Left lobe of liver (tissue), 2 donors: ENCODE measurements at regions not wholly inside any gene's neighbourhood (a gene's known extent, or its start where the extent isn't known, plus 50 kb on each side); places are given as distances from the start of the nearest gene placed in this dataset.
"Not testable (repeated sequence)": the region's sequence is repeated elsewhere in the genome, so short reads cannot be mapped to it uniquely, and the experiment has no call there.

Experiments
- ATAC-seq: fragments of 200-7000 bp; cut with Tn5 transposase; one replicate; pipeline ENCODE4 v1.9.1; 2020; ENCODE audit warnings: mild to moderate bottlenecking, moderate library complexity
- DNase-seq: peaks from one replicate; pipeline ENCODE4 v3.0.0-alpha.2; 2020; ENCODE audit warnings: low spot score
- donor health status: DM: no; HTN: no; CAD: no; lungs with moderate emphysema.
- donor health status: DM: no; HTN: yes; CAD: no.

GRCh38 chr4:91837608-91838029, 466.1 kb upstream of the GRID2 start:
- DNase-seq (no peak), ATAC-seq (no peak)

DNA sequence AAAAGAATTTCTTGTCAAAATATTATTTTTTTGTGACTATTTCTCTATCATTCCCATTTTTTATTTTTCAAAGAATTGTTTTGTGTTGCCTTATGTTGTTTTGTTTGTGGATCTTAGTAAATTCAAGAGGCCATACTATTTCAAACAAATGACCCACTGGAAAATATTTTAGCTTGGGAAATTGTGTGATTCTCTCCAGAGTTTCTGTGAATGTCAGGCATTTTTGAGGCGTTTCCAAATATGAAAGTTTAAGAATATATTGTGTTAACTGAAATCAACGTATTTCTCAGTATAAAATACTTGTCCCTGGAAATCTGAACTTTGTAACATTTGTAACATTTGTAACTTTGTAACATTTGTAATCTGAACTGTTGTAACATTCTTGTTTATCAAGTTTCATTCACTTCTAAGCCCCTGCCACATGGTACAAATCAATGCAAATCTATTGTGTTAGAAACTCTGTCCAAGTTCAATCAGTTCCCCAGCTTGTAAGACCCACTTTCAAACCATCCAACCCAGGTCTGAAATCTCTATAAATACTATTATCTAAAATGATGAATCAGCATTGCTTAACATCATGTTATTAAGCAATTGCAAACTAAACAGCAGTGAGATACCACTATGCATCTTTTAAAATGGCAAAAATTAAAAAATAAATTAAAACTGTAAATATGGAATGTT, 465.4 kb upstream of the GRID2 start:
- DNase-seq (no peak), ATAC-seq (no peak)

DNA sequence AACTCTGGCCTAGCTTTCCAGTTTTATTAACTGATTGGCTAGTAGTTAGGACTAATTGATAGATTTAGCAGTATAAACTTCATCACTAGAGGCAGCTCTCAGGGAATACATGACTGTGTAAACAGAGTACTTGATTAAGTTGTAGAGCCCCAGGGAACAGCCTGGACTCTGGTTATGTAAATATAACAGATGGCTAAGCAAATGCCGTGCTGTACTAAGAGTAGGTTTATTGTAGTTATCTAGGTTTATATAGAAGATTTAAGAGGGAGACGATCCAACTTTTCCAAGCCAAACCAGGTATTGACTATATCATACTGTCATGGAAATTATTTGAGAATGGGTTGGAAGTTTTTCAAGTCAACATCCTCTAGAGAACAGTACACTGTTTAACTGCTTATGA, 463.4 kb upstream of the GRID2 start:
- ATAC-seq (peak; percentile 81), DNase-seq (no peak)

DNA sequence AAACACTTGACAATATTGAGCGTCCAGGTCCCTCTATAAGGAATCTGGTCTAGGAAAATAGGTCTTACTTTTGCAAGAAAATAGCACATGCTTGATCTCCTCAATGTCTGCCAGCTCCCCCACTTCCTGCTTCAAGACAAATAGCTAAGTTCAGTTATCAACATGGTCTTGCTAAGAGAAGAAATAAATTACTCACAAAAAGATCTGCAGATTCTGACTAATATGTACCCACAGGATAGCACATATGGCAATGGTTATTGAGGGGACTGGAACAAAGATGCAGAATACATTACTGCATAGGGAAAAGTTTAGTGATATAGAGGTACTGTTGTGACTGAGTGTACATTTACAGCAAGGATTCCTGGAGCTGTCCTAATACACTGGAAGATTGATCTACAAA, 457.5 kb upstream of the GRID2 start:
- no peak for ATAC-seq
- no peak for DNase-seq

DNA sequence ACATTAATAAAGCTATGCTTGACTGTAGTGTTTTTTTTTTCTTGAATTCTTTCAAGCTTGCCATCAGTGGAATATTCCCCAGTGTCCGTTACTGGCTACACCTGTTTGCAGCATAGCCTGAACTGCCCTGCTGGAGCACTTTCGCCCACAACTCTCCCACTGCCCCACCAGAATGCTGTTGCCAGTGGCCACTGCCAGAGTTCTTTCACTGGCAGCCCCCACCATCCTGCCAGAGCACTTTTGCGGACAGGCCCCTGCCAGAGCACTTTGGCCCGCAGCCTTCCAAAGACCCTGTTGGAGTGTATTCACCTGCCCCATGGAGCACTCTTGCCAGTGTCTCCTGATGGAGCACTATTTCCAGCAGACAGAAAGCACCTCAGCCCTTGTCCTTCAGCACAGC, 452.3 kb upstream of the GRID2 start:
- ATAC-seq (no peak), DNase-seq (no peak)

DNA sequence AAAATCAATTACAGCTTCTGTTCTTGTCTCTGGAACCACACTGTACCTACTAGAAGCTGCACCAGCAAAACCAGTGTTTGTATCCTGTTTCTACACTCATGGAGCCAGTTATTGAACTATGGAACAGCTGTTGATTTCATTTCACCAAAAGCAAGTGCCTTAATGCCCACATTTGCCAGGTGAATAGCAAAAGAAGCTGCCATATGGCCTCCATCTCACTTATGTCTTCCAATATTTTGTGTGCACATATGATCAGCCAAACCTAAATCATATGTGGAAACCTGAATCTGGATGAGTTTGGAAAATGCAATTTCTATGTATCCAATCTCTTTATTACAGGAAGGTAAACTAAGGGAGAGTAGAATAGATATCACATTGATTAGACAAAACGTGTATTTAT, 415.8 kb upstream of the GRID2 start:
- DNase-seq: no peak
- no peak for ATAC-seq

DNA sequence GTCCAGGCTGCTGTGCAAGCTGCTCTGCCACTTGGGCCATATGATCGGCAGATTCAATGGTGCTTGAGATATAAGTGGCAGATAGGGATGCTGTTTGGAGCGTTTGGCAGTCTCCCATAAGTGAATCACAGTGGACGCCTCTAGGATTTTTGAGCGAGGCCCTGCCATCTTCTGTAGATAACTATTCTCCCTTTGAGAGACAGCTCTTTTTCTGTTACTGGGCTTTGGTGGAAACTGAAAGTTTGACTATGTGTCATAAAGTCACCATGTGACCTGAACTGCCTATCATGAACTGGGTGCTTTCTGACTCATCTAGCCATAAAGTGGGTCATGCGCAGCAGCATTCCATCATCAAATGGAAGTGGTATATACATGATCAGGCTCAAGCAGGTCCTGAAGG, 412.5 kb upstream of the GRID2 start:
- not testable (repeated sequence) for DNase-seq, ATAC-seq

- DNase-seq: no peak
- no peak for ATAC-seq
These were observed 409.8 kb upstream of the GRID2 start for GRCh38 chr4:91894006-91894405.

DNA sequence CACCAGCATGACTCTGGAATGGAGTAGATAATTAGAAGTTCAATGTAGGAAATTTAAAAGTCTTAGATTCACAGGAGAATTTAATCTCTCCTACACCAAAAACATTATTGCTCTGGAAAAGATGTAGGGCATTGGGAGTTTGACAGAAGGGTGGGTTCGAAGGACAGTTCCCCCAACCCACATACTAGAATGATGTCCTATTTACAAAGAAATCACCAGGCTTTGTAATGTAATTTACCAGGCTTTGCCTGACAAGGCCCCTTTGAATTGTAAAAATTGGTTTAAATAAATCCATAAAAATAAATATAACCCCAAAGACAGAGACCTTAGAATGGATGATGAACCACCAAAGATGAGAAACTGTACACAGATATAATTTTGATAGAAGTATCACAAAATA, 399.2 kb upstream of the GRID2 start:
- no peak for ATAC-seq
- DNase-seq: no peak

DNA sequence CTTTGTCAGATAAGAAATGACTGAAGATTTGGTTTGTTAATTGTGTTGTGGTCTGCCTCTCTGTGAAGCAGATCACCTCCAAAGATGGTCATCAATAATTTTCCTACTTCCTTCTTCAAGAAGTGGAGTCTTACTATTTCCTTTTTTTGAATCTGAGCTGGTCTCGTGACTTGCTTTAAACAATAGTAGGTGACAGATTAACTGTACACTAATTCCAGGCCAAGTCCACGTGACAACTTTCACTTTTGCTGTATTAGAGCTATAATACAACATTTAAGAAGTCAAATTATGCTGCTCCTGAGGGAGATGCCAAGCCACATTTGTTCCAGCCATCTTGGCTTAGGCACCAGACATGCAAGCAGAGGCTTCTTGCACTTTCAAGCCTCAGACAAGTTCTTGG, 393.8 kb upstream of the GRID2 start:
- DNase-seq (no peak), ATAC-seq (no peak)

- ATAC-seq (peak; percentile 100), DNase-seq (peak; percentile 55)
These were observed 389.5 kb upstream of the GRID2 start for GRCh38 chr4:91914176-91914804.

DNA sequence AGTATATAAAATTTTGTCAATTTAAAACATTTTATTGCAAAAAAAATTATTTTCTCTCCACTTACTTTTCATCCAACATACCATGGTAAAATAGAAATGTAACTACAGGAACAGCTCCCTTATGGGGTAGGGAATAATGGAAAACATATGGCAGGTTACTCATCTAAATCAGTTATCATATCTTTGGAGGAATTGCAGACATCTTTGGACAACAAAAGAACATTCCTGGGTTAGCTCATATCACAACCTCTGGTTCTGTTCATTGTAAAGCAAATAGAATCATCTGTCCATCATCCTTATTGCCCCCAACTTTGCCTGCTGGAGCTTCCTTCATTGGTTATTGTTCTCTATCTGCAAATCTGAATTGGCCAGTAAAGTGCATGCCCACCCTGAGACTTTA, 387.5 kb upstream of the GRID2 start:
- ATAC-seq (no peak), DNase-seq (no peak)

- DNase-seq (no peak), ATAC-seq (no peak)
These were observed 379.1 kb upstream of the GRID2 start for GRCh38 chr4:91924625-91925024.

GRCh38 chr4:91935217-91935616, 368.5 kb upstream of the GRID2 start:
- DNase-seq (no peak), ATAC-seq (no peak)

GRCh38 chr4:91936311-91936710, 367.5 kb upstream of the GRID2 start:
- ATAC-seq: no peak
- no peak for DNase-seq

- DNase-seq: no peak
- ATAC-seq: no peak
These were observed 345.8 kb upstream of the GRID2 start for GRCh38 chr4:91957963-91958362.

- no peak for ATAC-seq
- no peak for DNase-seq
These were observed 345.2 kb upstream of the GRID2 start for GRCh38 chr4:91958596-91958995.

DNA sequence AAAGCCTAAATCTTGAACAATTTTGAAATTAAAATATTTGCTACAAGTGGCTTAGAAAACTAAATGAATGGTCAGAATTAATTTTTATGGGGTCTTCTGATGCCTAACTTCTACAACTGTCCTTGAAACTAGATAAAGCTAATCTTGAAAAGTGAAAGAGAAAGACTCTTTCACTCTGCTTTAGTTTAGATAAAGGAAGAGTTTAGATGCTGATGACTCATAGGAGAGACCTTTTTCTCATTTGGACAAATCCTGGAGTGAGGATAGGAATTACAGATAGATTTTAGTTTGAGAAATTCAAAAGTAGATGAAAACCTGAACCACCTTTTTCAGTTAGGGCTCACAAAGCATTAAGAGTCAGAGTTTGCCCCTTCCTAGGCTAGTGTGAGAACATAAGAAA, 342.3 kb upstream of the GRID2 start:
- ATAC-seq (no peak), DNase-seq (no peak)

DNA sequence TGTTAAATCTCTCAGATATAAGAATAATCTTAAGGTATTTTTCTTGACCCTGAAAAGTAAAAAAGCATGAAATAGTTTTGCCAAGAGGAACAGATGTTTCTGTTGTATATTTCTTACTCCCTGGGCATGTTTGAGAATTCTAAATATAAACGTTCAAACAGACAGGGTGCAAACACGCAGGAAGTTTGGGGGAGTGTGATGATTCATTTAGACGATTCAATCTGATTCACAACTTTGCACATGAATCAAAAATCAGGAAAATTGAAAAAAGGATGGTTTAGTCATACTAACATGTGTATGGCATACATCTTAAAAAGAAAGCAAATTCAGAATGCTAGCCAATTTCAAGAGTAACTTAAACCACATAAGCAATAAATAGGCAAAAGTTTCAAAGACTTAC, 340.3 kb upstream of the GRID2 start:
- ATAC-seq (no peak), DNase-seq (no peak)

GRCh38 chr4:91965166-91965565, 338.6 kb upstream of the GRID2 start:
- DNase-seq: no peak
- ATAC-seq: no peak

DNA sequence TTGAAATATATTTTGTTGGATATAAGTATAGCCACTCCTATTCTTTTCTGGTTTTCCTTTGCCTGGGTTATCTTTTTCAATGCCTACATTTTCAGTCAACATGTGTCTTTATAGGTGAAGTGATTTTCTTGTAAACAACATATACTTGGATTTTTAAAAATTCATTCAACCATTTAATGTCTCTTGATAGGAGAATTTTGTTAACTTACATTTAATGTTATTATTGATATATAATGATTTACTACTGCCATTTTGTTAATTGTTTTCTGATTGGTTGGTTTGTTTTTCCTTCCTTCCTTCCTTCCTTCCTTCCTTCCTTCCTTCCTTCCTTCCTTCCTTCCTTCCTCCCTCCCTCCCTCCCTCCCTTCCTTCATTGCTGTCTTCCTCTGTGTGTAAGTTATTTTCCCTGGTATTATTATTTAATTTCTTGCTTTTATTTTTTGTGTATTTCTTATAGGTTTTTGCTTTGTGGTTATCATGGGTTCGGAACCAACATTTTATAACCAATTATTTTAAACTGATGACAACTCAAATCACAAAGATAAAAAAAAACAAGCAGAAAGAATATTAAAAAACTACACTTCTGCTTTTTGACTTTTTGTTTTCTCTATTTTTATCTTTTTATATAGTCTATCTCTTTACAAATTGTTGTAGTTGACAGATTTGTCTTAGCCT, 330.1 kb upstream of the GRID2 start:
- DNase-seq (no peak), ATAC-seq (no peak)

GRCh38 chr4:91984466-91984865, 319.3 kb upstream of the GRID2 start:
- ATAC-seq (no peak), DNase-seq (no peak)
